WI38 (cell line): ENCODE measurements at regions not wholly inside any gene's neighbourhood (a gene's known extent, or its start where the extent isn't known, plus 50 kb on each side); places are given as distances from the start of the nearest gene placed in this dataset.

ENCODE experiments used
- H3K4me3 ChIP-seq: 2 replicates; pipeline ENCODE4 v1.5.1; 2011; ENCODE audit warnings: low read depth, mild to moderate bottlenecking, control low read depth, low read length
- TF ChIP-seq, protein P1 (sequence below): IDR thresholded peaks from 2 replicates; pipeline ENCODE4 v1.5.1; 2012; ENCODE audit warnings: low read depth, mild to moderate bottlenecking, control low read depth, low read length

DNA sequence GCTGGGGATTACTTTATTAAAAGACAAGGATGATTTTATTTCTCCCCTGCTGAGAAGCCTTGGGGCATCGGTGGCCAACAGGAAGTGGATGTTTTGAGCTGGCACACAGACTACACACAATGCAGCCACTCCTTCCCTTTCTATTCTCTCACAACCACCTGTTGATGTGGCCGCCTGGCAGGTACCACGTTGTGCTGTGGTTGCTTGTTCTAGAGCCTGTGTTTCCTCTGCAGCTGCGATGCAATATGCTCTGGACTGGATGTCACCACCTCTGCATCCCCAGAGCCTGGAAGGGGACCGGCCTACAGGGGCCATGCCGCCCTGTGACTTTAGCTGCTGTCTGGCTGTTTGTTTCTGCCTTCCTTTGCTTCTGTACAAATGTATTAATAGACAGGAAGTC is 195.7 kb upstream of the CELF2 start:
- H3K4me3 ChIP-seq = no peak overlapping the region
- TF ChIP-seq, protein P1, sequence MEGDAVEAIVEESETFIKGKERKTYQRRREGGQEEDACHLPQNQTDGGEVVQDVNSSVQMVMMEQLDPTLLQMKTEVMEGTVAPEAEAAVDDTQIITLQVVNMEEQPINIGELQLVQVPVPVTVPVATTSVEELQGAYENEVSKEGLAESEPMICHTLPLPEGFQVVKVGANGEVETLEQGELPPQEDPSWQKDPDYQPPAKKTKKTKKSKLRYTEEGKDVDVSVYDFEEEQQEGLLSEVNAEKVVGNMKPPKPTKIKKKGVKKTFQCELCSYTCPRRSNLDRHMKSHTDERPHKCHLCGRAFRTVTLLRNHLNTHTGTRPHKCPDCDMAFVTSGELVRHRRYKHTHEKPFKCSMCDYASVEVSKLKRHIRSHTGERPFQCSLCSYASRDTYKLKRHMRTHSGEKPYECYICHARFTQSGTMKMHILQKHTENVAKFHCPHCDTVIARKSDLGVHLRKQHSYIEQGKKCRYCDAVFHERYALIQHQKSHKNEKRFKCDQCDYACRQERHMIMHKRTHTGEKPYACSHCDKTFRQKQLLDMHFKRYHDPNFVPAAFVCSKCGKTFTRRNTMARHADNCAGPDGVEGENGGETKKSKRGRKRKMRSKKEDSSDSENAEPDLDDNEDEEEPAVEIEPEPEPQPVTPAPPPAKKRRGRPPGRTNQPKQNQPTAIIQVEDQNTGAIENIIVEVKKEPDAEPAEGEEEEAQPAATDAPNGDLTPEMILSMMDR = no peak

DNA sequence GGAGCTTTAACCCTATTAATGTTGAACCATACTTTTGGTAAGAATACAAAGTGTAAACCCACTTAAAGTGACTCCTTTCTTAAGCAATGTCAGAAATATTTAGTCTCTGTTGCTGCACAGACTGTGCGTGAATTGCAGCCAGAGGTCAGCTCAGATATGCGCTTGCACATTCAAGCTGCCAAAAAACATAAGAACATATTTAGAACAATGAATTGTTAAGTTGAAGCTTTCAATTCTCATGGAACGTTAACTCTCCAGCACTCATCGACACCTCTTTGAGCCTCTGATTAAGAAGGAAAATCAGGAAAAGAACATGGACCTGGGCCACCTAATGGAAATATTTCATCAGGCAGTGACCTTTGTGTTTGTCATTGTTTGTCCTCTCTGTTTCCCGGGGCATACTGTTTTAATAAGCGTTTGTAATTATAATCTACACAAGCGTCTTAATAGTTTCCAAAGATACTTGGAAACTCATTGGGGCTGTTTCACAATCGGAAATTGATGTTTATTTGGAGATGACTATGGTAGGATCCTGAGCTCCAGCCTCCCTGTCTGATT is 193.0 kb upstream of the CELF2 start:
- H3K4me3 ChIP-seq = no peak overlapping the region; the same call in 1 of the 2 replicates
- TF ChIP-seq, protein P1 = no peak

DNA sequence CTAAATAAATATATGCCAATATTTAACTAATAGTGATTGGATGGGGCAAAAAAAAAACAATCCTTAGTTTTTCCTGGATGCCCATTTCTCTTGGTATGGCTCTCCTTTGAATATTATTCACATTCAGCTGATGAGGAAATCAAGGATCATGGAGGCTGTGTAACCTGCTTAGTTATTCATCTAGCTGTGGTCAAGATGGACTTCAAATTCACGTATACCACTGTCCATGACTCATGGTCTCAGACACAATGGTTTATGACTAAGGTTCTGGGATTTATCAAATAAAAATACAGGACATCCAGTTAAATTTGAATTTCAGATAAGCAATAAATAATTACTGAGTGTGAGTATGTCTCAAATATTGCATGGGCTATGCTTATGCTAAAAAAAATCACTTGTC is 191.5 kb upstream of the CELF2 start:
- TF ChIP-seq, protein P1 = no peak
- no peak overlapping the region for H3K4me3 ChIP-seq

DNA sequence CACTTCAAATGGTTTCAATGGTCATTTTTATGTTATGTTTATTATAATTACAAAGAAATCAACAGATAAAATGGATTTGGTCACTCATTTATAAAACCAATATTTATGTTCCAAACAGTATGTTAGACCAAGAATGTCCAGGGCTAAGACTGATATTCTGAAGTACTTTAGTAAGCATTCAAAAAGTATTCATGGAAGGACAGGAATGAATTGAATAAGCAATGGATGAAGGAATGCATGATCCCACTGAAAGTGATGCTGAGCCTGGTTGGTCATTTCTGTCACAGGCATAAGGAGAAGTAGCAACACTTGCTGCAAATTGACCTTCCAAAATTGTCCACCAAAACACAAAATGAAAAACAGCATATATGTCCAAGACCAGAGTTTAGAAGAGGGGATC is 189.0 kb upstream of the CELF2 start:
- no peak overlapping the region for H3K4me3 ChIP-seq
- TF ChIP-seq, protein P1 = no peak

DNA sequence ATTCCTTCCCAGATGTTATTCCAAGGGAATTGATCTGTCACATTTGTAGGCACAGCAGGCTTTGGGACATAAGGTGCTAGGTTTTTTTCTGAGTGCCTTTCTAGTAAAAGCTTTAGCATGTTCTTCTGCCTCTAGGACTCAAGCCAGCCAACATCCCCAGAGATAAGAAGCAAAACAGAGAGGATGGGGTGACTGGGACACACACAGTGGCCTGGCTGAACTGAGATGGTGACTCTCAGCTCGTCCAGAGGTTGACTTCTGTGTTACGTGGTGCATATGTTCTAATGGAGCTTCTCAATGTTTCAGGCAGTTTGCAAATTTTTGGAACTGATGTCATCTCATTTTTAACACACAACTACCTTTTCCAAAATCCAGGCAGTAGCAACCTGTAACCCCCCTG is 188.1 kb upstream of the CELF2 start:
- TF ChIP-seq, protein P1 = no peak
- H3K4me3 ChIP-seq = no peak overlapping the region

DNA sequence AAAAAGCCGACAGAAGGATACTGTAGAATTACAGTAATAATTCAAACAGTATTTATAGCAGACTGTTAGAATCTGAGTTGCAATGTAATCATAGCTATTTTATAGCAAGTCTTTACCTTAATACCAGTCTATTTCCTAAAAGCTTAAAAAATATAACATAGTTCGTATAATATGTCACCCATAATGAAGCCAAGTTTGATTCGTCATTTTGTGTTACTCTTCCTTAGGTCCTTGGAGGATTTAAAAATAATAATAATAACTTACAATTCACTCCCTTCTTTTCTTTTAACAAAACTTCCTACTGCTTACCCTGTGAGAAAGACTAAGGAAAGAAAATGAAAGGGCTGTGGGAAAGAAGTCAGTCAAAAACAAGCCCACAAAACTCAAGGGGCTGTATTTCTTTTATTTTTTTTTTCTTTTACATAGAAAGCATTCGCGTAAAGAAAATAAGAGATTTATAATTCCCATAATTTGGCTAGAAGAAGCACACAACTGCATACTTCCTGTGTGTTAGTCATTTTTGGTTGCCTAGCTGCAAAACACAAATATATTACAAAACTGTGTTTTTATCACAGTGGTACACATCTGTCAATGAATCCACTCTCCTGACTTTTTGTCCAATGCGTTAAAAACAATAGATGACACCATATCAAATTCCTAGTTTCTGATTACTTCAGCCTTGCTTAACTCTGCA is 187.2 kb upstream of the CELF2 start:
- H3K4me3 ChIP-seq = no peak overlapping the region
- TF ChIP-seq, protein P1 = no peak

DNA sequence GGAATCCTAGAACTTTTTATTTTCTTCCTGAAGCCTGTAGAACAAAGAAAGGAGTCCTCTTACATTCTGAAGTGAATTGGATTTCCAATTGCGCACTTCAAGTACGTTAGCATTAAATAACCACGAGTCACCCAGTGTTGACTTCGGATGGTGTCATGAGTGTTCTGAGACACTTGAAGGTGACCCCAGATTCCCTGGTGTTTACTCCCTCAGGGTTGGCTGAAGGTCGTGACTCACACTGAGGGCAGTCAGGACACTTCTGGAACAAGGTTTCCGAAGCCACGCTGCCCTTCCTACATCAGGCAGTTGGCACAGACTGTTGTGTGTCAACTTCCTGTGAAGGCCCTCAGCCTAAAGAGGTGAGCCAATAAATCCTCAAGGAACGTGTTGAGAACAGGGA is 186.6 kb upstream of the CELF2 start:
- TF ChIP-seq, protein P1 = no peak
- H3K4me3 ChIP-seq = no peak overlapping the region
